SK-N-SH treated with all-trans-retinoic acid at 6 μM for 48 hours (cell line): ENCODE measurements at regions not wholly inside any gene's neighbourhood (a gene's known extent, or its start where the extent isn't known, plus 50 kb on each side); places are given as distances from the start of the nearest gene placed in this dataset.

Source experiments
- ATAC-seq: fragments of 200-7000 bp; cut with Tn5 transposase; 3 replicates; pipeline ENCODE4 v1.9.1; 2020; ENCODE audit warnings: mild to moderate bottlenecking, moderate library complexity
- ARNTL ChIP-seq: fragments of 450-650 bp; formaldehyde crosslinking; IDR thresholded peaks from 2 replicates; pipeline ENCODE4 v1.5.0; 2020; ENCODE audit warnings: low read depth, mild to moderate bottlenecking, moderate library complexity, borderline replicate concordance
- BACH2 ChIP-seq: fragments of 250-450 bp; sonication (Bioruptor Pico); IDR thresholded peaks from 2 replicates; pipeline ENCODE4 v1.9.0; 2021; ENCODE audit warnings: mild to moderate bottlenecking, borderline replicate concordance
- CSDC2 ChIP-seq: fragments of 250-450 bp; sonication (Bioruptor Pico); IDR thresholded peaks from 2 replicates; pipeline ENCODE4 v1.5.0; 2020; ENCODE audit warnings: mild to moderate bottlenecking, moderate library complexity
- ESRRG ChIP-seq: fragments of 250-450 bp; sonication (Bioruptor Pico); IDR thresholded peaks from 2 replicates; pipeline ENCODE4 v1.6.1; 2021; ENCODE audit warnings: mild to moderate bottlenecking
- GLIS3 ChIP-seq: fragments of 250-450 bp; sonication (Bioruptor Pico); IDR thresholded peaks from 2 replicates; pipeline ENCODE4 v1.5.0; 2020; ENCODE audit warnings: mild to moderate bottlenecking, moderate library complexity
- ISL1 ChIP-seq: fragments of 250-450 bp; sonication (Bioruptor Pico); IDR thresholded peaks from 2 replicates; pipeline ENCODE4 v2.1.2; 2022; ENCODE audit warnings: mild to moderate bottlenecking, moderate library complexity
- OSR1 ChIP-seq: fragments of 250-450 bp; sonication (Bioruptor Pico); IDR thresholded peaks from 2 replicates; pipeline ENCODE4 v1.8.0; 2022; ENCODE audit warnings: moderate library complexity, mild to moderate bottlenecking, inconsistent platforms
- PPARA ChIP-seq: fragments of 250-450 bp; sonication (Bioruptor Pico); IDR thresholded peaks from 2 replicates; pipeline ENCODE4 v1.5.0; 2020; ENCODE audit warnings: mild to moderate bottlenecking, borderline replicate concordance
- RARB ChIP-seq: fragments of 250-450 bp; sonication (Bioruptor Pico); IDR thresholded peaks from 2 replicates; pipeline ENCODE4 v1.8.0; 2021; ENCODE audit warnings: mild to moderate bottlenecking, moderate library complexity
- SNAI2 ChIP-seq: fragments of 250-450 bp; sonication (Bioruptor Pico); IDR thresholded peaks from 2 replicates; pipeline ENCODE4 v1.5.0; 2020; ENCODE audit warnings: mild to moderate bottlenecking, moderate library complexity
- TCF4 ChIP-seq: fragments of 250-450 bp; sonication (Bioruptor Pico); IDR thresholded peaks from 2 replicates; pipeline ENCODE4 v1.8.0; 2021; ENCODE audit warnings: mild to moderate bottlenecking, moderate library complexity, borderline replicate concordance
- TOX ChIP-seq: fragments of 250-450 bp; sonication (Bioruptor Pico); IDR thresholded peaks from 2 replicates; pipeline ENCODE4 v1.8.0; 2021; ENCODE audit warnings: mild to moderate bottlenecking, moderate library complexity, borderline replicate concordance
- TSHZ2 ChIP-seq: fragments of 250-450 bp; sonication (Bioruptor Pico); IDR thresholded peaks from 2 replicates; pipeline ENCODE4 v1.5.0; 2020; ENCODE audit warnings: mild to moderate bottlenecking, moderate library complexity
- ZC3H10 ChIP-seq: fragments of 250-450 bp; sonication (Bioruptor Pico); IDR thresholded peaks from 2 replicates; pipeline ENCODE4 v1.5.1; 2021; ENCODE audit warnings: mild to moderate bottlenecking, moderate library complexity
- ZFP3 ChIP-seq: fragments of 250-450 bp; sonication (Bioruptor Pico); IDR thresholded peaks from 2 replicates; pipeline ENCODE4 v1.5.0; 2020; ENCODE audit warnings: mild to moderate bottlenecking, moderate library complexity
- ZFP30 ChIP-seq: fragments of 450-650 bp; formaldehyde crosslinking; IDR thresholded peaks from 2 replicates; pipeline ENCODE4 v1.5.0; 2022; ENCODE audit warnings: mild to moderate bottlenecking, moderate library complexity
- ZNF565 ChIP-seq: fragments of 450-650 bp; formaldehyde crosslinking; conservative IDR thresholded peaks from 2 replicates; pipeline ENCODE4 v1.5.0; 2020; ENCODE audit warnings: low read depth, mild to moderate bottlenecking, moderate library complexity
- ZNF70 ChIP-seq: fragments of 450-650 bp; formaldehyde crosslinking; IDR thresholded peaks from 2 replicates; pipeline ENCODE4 v1.5.0; 2020; ENCODE audit warnings: mild to moderate bottlenecking, moderate library complexity
- ZNF8 ChIP-seq: fragments of 450-650 bp; formaldehyde crosslinking; IDR thresholded peaks from 2 replicates; pipeline ENCODE4 v1.5.0; 2020; ENCODE audit warnings: mild to moderate bottlenecking, moderate library complexity
- TF ChIP-seq, protein P1 (sequence below): fragments of 250-450 bp; sonication (Bioruptor Pico); IDR thresholded peaks from 2 replicates; pipeline ENCODE4 v1.5.1; 2021; ENCODE audit warnings: mild to moderate bottlenecking, moderate library complexity
- TF ChIP-seq, protein P2 (sequence below): fragments of 250-450 bp; sonication (Bioruptor Pico); IDR thresholded peaks from 2 replicates; pipeline ENCODE4 v1.8.0; 2020; ENCODE audit warnings: mild to moderate bottlenecking, moderate library complexity, borderline replicate concordance

DNA sequence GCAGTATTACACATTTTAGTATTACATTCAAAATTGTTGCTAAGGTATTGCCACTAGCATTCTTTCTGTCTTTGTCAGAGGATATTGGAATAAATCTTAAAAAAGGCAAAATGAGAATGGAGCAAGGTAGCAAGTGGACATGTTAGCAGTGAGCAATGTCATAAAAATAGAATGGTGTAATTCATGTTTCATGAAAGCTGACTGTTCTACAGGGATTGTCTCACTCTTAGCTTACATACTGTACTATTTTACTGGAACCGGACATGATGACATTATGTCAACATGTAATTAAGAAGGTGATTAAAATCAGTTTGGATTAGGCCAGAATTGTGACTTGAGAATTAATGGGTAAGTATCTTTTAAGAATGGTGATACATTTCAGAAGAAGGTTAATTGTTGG lies 1086.2 kb downstream of the STIM2 start:
- no peak for ATAC-seq

DNA sequence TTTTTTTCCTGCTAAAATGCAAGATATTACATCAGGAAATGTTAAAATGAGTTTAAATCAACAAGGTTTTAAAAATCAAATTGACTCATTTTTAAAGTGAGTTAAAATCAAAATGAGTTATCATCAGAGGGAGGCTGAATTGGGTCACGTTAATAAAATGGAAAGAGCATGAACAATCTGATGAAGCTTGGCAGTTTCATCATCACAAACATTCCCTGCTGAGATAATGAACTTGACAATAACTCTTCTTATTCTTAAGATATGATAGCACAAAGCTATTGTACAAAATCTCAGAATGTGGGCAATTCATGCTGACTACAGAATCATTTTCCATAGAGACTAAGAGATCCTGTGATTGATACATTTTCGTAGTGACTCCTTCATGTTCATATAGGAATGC lies 1086.7 kb downstream of the STIM2 start:
- no peak for ATAC-seq
- no peak for TF ChIP-seq GLIS3 (CRISPR knock-in tag)
- TF ChIP-seq, protein P1, sequence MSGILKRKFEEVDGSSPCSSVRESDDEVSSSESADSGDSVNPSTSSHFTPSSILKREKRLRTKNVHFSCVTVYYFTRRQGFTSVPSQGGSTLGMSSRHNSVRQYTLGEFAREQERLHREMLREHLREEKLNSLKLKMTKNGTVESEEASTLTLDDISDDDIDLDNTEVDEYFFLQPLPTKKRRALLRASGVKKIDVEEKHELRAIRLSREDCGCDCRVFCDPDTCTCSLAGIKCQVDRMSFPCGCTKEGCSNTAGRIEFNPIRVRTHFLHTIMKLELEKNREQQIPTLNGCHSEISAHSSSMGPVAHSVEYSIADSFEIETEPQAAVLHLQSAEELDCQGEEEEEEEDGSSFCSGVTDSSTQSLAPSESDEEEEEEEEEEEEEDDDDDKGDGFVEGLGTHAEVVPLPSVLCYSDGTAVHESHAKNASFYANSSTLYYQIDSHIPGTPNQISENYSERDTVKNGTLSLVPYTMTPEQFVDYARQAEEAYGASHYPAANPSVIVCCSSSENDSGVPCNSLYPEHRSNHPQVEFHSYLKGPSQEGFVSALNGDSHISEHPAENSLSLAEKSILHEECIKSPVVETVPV (CRISPR knock-in tag) = no peak
- no peak for TF ChIP-seq ZNF70 (CRISPR knock-in tag)
- TF ChIP-seq BACH2 (CRISPR knock-in tag) = no peak
- no peak for TF ChIP-seq TSHZ2 (CRISPR knock-in tag)
- TF ChIP-seq RARB (CRISPR knock-in tag) = no peak
- no peak for TF ChIP-seq TCF4 (CRISPR knock-in tag)
- no peak for TF ChIP-seq ZNF8 (CRISPR knock-in tag)
- TF ChIP-seq CSDC2 (CRISPR knock-in tag) = no peak
- TF ChIP-seq ZFP3 (CRISPR knock-in tag) = no peak
- no peak for TF ChIP-seq ZFP30 (CRISPR knock-in tag)
- no peak for TF ChIP-seq ISL1 (CRISPR knock-in tag)
- no peak for TF ChIP-seq PPARA (CRISPR knock-in tag)
- no peak for TF ChIP-seq ZNF565 (CRISPR knock-in tag)
- no peak for TF ChIP-seq TOX (CRISPR knock-in tag)
- TF ChIP-seq, protein P2, sequence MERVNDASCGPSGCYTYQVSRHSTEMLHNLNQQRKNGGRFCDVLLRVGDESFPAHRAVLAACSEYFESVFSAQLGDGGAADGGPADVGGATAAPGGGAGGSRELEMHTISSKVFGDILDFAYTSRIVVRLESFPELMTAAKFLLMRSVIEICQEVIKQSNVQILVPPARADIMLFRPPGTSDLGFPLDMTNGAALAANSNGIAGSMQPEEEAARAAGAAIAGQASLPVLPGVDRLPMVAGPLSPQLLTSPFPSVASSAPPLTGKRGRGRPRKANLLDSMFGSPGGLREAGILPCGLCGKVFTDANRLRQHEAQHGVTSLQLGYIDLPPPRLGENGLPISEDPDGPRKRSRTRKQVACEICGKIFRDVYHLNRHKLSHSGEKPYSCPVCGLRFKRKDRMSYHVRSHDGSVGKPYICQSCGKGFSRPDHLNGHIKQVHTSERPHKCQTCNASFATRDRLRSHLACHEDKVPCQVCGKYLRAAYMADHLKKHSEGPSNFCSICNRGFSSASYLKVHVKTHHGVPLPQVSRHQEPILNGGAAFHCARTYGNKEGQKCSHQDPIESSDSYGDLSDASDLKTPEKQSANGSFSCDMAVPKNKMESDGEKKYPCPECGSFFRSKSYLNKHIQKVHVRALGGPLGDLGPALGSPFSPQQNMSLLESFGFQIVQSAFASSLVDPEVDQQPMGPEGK = no peak
- TF ChIP-seq ZC3H10 = no peak
- TF ChIP-seq ESRRG (CRISPR knock-in tag) = no peak
- no peak for TF ChIP-seq OSR1 (CRISPR knock-in tag)
- TF ChIP-seq, all 23 proteins: peak for 0

More for the DNA sequence above, 1086.2 kb downstream of the STIM2 start:
- TF ChIP-seq ARNTL (CRISPR knock-in tag) = no peak
- no peak for TF ChIP-seq OSR1 (CRISPR knock-in tag)
- TF ChIP-seq CSDC2 (CRISPR knock-in tag) = no peak
- TF ChIP-seq ZNF8 (CRISPR knock-in tag) = no peak
- no peak for TF ChIP-seq ZNF565 (CRISPR knock-in tag)
- TF ChIP-seq ISL1 (CRISPR knock-in tag) = no peak
- no peak for TF ChIP-seq ESRRG (CRISPR knock-in tag)
- no peak for TF ChIP-seq TCF4 (CRISPR knock-in tag)
- TF ChIP-seq ZFP3 (CRISPR knock-in tag) = no peak
- no peak for TF ChIP-seq RARB (CRISPR knock-in tag)
- no peak for TF ChIP-seq TSHZ2 (CRISPR knock-in tag)
- no peak for TF ChIP-seq TOX (CRISPR knock-in tag)
- TF ChIP-seq PPARA (CRISPR knock-in tag) = no peak
- TF ChIP-seq, protein P1 (CRISPR knock-in tag) = no peak
- TF ChIP-seq ZC3H10 = no peak
- no peak for TF ChIP-seq SNAI2 (CRISPR knock-in tag)
